ENCODE measurements at regions not wholly inside any gene's neighbourhood (a gene's known extent, or its start where the extent isn't known, plus 50 kb on each side); places are given as distances from the start of the nearest gene placed in this dataset.

DNA sequence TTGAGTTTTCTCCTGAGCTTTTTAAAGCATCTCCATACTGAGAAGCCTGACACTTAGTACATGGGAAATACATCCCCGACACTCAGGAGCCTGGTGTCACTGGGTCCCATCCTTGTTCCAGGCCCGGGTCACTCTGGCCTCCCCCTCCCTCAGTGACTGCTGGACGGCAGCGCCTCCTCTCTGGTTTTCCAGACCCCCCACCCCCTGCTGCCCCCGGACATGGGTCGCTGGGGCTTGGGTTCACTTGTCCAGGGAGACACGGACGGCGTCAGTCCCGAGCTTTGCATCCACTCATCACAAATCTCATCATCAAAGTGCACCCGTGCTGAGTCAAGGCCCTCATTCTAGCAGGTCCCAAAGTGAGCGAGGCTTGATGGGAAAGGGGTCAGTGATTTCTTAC is 243.0 kb downstream of the IRX2 start:
- TF ChIP-seq, protein P1, sequence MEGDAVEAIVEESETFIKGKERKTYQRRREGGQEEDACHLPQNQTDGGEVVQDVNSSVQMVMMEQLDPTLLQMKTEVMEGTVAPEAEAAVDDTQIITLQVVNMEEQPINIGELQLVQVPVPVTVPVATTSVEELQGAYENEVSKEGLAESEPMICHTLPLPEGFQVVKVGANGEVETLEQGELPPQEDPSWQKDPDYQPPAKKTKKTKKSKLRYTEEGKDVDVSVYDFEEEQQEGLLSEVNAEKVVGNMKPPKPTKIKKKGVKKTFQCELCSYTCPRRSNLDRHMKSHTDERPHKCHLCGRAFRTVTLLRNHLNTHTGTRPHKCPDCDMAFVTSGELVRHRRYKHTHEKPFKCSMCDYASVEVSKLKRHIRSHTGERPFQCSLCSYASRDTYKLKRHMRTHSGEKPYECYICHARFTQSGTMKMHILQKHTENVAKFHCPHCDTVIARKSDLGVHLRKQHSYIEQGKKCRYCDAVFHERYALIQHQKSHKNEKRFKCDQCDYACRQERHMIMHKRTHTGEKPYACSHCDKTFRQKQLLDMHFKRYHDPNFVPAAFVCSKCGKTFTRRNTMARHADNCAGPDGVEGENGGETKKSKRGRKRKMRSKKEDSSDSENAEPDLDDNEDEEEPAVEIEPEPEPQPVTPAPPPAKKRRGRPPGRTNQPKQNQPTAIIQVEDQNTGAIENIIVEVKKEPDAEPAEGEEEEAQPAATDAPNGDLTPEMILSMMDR (IDR thresholded peaks at IDR 0.05; ENCODE audit: low read depth, low read length, poor library complexity, severe bottlenecking) = no peak
- no peak for TF ChIP-seq EZH2phosphoT487 (IDR thresholded peaks at IDR 0.05; ENCODE audit: borderline replicate concordance, low read length)

All from DOHH2 (cell line).